Body of pancreas (tissue), 4 donors: ENCODE measurements at regions not wholly inside any gene's neighbourhood (a gene's known extent, or its start where the extent isn't known, plus 50 kb on each side); places are given as distances from the start of the nearest gene placed in this dataset.

Experiments used
- CTCF ChIP-seq, 7 experiments: fragments of 450-650 bp in 4 of 7; fragments of 200-600 bp in 3 of 7; sonication (generic) in 3 of 7; IDR thresholded peaks; one replicate each; pipeline ENCODE4 v1.5.1; 2016 to 2019; ENCODE audit warnings: antibody characterized with exemption in 7 of 7
- POLR2A ChIP-seq, 3 donors: fragments of 450-650 bp; IDR thresholded peaks; one replicate each; pipeline ENCODE4 v1.6.1; 2016; ENCODE audit warnings: antibody characterized with exemption in 3 of 3, mild to moderate bottlenecking in 2 of 3

GRCh38 chr3:66153481-66154443 is 67.0 kb upstream of the SLC25A26 start:
- TF ChIP-seq CTCF (IDR thresholded peaks at IDR 0.05) (no peak), POLR2A (IDR thresholded peaks at IDR 0.05) (no peak)
